DLD1 (cell line): ENCODE measurements at regions not wholly inside any gene's neighbourhood (a gene's known extent, or its start where the extent isn't known, plus 50 kb on each side); places are given as distances from the start of the nearest gene placed in this dataset.

ENCODE experiments used
- in situ Hi-C: cut with HindIII; loops from 2 replicates; pipeline ENCODE4 v1.10.0; 2017; ENCODE audit warnings: low sequenced_read_pairs

- in situ Hi-C loops = no loop called here
These were observed 151.0 kb upstream of the THBS1 start for GRCh38 chr15:39429898-39430357.

- in situ Hi-C loops = no loop called here
These were observed 150.5 kb upstream of the THBS1 start for GRCh38 chr15:39430389-39430788.

- in situ Hi-C loops = no loop called here
These were observed 149.5 kb upstream of the THBS1 start for GRCh38 chr15:39431376-39431775.

GRCh38 chr15:39432026-39432425, 148.9 kb upstream of the THBS1 start:
- in situ Hi-C loops = no loop called here

- in situ Hi-C loops = no loop called here
These were observed 147.9 kb upstream of the THBS1 start for GRCh38 chr15:39432912-39433348.

GRCh38 chr15:39433376-39433775, 147.5 kb upstream of the THBS1 start:
- in situ Hi-C loops = no loop called here

- in situ Hi-C loops = no loop called here
These were observed 146.7 kb upstream of the THBS1 start for GRCh38 chr15:39434163-39434562.

- in situ Hi-C loops = no loop called here
These were observed 146.1 kb upstream of the THBS1 start for GRCh38 chr15:39434751-39435238.

- in situ Hi-C loops = no loop called here
These were observed 145.6 kb upstream of the THBS1 start for GRCh38 chr15:39435244-39435643.

- in situ Hi-C loops = no loop called here
These were observed 142.6 kb upstream of the THBS1 start for GRCh38 chr15:39438260-39438659.

GRCh38 chr15:39438799-39439592, 141.9 kb upstream of the THBS1 start:
- in situ Hi-C loops = no loop called here

GRCh38 chr15:39442898-39443297, 138.0 kb upstream of the THBS1 start:
- in situ Hi-C loops = no loop called here

- in situ Hi-C loops = no loop called here
These were observed 137.1 kb upstream of the THBS1 start for GRCh38 chr15:39443659-39444219.

- in situ Hi-C loops = no loop called here
These were observed 136.0 kb upstream of the THBS1 start for GRCh38 chr15:39444735-39445470.

GRCh38 chr15:39445931-39446330, 134.9 kb upstream of the THBS1 start:
- in situ Hi-C loops = no loop called here

- in situ Hi-C loops = no loop called here
These were observed 133.5 kb upstream of the THBS1 start for GRCh38 chr15:39447346-39447745.

GRCh38 chr15:39447881-39448280, 133.0 kb upstream of the THBS1 start:
- in situ Hi-C loops = no loop called here

GRCh38 chr15:39448409-39448808, 132.5 kb upstream of the THBS1 start:
- in situ Hi-C loops = no loop called here

- in situ Hi-C loops = no loop called here
These were observed 129.7 kb upstream of the THBS1 start for GRCh38 chr15:39451121-39451688.

- in situ Hi-C loops = no loop called here
These were observed 129.0 kb upstream of the THBS1 start for GRCh38 chr15:39451871-39452270.

GRCh38 chr15:39453620-39454019, 127.3 kb upstream of the THBS1 start:
- in situ Hi-C loops = no loop called here
